Activated CD4-positive, alpha-beta memory T cell treated with anti-CD3 and anti-CD28 coated beads for 36 hours (primary cell): ENCODE measurements at regions not wholly inside any gene's neighbourhood (a gene's known extent, or its start where the extent isn't known, plus 50 kb on each side); places are given as distances from the start of the nearest gene placed in this dataset.
A peak's percentile ranks its signal among the peaks of the same experiment; 100 is the strongest.
"Not testable (repeated sequence)": the region's sequence is repeated elsewhere in the genome, so short reads cannot be mapped to it uniquely, and the experiment has no call there.

Experiments
- CTCF ChIA-PET: fragments of 350-600 bp; sonication (Branson Sonifier 250); formaldehyde crosslinking; loops from one replicate; lab custom pipeline; 2021; ENCODE audit warnings: antibody characterized with exemption, inconsistent platforms; lab: Charles Lee
- POLR2A ChIA-PET: fragments of 350-600 bp; sonication (Branson Sonifier 250); formaldehyde crosslinking; loops from one replicate; lab custom pipeline; 2021; ENCODE audit warnings: antibody characterized with exemption; lab: Charles Lee
- DNase-seq: peaks from one replicate; pipeline ENCODE4 v3.0.0-alpha.2; 2020
- H3K27ac Mint-ChIP-seq: one replicate; pipeline ENCODE4 v1.8.0; 2021; ENCODE audit warnings: mixed read lengths
- H3K27me3 Mint-ChIP-seq: one replicate; pipeline ENCODE4 v1.8.0; 2021; ENCODE audit warnings: mixed read lengths
- H3K36me3 Mint-ChIP-seq: one replicate; pipeline ENCODE4 v1.8.0; 2021; ENCODE audit warnings: mixed read lengths
- H3K4me1 Mint-ChIP-seq: one replicate; pipeline ENCODE4 v1.8.0; 2021; ENCODE audit warnings: low read depth, mixed read lengths
- H3K4me3 Mint-ChIP-seq: one replicate; pipeline ENCODE4 v1.8.0; 2021; ENCODE audit warnings: mild to moderate bottlenecking, mixed read lengths
- H3K9me3 Mint-ChIP-seq: one replicate; pipeline ENCODE4 v1.8.0; 2021; ENCODE audit warnings: mixed read lengths
- intact Hi-C: fragments of 100-400 bp; cut with micrococcal nuclease; formaldehyde crosslinking; loops from one replicate; pipeline ENCODE4 v1.15.1; 2023

DNA sequence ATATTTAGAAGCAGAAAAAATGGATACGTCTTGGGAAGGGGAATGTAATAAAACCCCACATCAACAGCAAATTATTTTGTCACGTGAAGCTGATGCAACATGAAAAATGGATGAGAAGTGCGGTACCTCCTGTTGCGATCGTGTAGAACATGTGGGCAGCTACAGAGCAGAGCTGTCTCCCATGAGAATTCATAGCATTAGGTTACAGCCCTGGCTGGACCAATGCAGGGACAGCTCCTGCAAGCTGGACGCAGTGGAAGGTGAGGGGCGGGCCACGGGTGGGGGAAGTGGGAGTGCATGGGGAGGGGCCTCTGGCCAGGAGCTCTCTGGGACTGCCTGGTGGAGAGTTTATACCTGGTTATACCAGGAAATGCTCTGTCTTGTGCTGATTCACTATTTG, 120.3 kb downstream of the GATA3 start:
- Mint-ChIP-seq H3K36me3 (no peaks in the 10 kb centered on the region), H3K9me3 (peaks cover 1% of the 10 kb centered on the region), H3K4me3 (no peak overlapping the region), H3K27ac (no peak overlapping the region), H3K27me3 (no peaks in the 10 kb centered on the region), H3K4me1 (no peaks in the 10 kb centered on the region)
- DNase-seq, result no peak
- intact Hi-C loops, result no loop called here
- ChIA-PET POLR2A (no interaction called here), CTCF (no interaction called here)

DNA sequence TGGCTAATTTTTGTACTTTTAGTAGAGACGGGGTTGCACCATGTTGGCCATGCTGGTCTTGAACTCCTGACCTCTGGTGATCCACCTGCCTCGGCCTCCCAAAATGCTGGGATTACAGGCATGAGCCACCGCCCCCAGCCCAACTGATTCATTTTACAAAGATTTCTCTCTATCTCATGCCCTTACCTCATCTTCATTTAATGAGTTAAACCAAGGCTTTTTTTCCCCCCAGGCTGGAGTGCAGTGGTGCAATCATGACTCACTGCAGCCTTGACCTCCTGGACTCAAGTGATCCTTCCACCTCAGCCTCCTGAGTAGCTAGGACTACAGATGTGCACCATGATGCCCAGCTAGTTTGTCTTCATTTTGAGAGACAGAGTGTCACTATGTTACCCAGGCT, 123.0 kb downstream of the GATA3 start:
- intact Hi-C loops, H3K4me3 Mint-ChIP-seq: not testable (repeated sequence)

DNA sequence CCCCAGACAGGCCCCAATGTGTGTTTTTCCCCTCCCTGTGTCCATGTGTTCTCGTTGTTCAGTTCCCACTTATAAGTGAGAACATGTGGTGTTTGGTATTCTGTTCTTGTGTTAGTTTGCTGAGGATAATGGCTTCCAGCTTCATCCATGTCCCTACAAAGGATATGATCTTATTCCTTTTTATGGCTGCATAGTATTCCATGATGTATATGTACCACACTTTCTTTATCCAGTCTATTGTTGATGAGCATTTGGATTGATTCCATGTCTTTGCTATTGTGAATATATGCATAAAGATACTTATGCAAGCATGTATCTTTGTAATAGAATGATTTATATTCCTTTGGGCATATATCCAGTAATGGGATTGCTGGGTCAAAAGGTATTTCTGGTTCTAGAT, 125.3 kb downstream of the GATA3 start:
- intact Hi-C loops, result loop anchor here (5.0 kb wide), 1 partner anchor 117 kb away; no protein-coding TSS in a partner anchor
- H3K4me3 Mint-ChIP-seq, H3K36me3 Mint-ChIP-seq, POLR2A ChIA-PET, DNase-seq, H3K27me3 Mint-ChIP-seq, H3K9me3 Mint-ChIP-seq, H3K27ac Mint-ChIP-seq, CTCF ChIA-PET: not testable (repeated sequence)
- H3K4me1 Mint-ChIP-seq, result peaks cover 21% of the 10 kb centered on the region

More for the DNA sequence above, 123.0 kb downstream of the GATA3 start:
- POLR2A ChIA-PET, H3K4me1 Mint-ChIP-seq, H3K27ac Mint-ChIP-seq, CTCF ChIA-PET, H3K27me3 Mint-ChIP-seq, H3K36me3 Mint-ChIP-seq, H3K9me3 Mint-ChIP-seq, DNase-seq: not testable (repeated sequence)

DNA sequence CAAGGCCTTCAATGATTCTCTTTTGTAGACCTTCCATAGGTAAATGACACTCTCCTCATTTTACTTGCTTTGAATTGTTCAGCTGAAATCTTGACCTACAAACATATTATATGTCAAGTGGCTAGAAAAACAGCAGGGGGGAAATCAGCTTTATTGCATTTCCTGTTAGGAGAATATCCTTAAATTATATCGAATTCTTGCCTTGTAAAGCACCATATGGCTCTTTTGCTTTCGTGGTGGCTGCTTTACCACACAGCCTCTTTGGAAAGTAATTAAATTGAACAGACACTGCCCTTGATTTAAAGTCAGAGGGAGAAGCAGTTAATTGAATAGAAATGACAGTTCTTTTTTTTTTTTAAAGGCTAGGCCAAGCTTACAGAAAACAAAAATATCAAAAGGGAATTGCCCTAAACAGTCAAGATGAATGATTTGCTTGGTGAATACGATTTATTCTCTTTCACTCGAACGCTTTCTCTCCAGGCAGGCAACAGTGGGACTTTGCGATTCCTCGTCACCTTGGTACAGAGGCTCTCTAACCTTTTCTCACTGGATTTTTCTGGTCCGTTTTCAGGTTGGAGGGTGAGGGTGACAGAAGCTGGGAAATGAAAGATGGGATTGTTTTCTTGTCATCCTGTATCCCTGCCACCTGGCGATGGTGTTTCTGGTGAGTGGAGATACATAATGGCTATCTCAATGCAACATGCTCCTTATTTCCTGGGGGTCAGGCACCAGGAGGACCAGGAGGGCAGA, 126.0 kb downstream of the GATA3 start:
- DNase-seq, result no peak
- Mint-ChIP-seq H3K4me1 (peaks cover 23% of the 10 kb centered on the region), H3K27me3 (no peaks in the 10 kb centered on the region), H3K27ac (no peak overlapping the region), H3K36me3 (no peaks in the 10 kb centered on the region), H3K9me3 (peaks cover 2% of the 10 kb centered on the region), H3K4me3 (no peak overlapping the region)
- intact Hi-C loops, result loop anchor here (5.0 kb wide), 1 partner anchor 118 kb away; no protein-coding TSS in a partner anchor
- ChIA-PET CTCF (no interaction called here), POLR2A (no interaction called here)

DNA sequence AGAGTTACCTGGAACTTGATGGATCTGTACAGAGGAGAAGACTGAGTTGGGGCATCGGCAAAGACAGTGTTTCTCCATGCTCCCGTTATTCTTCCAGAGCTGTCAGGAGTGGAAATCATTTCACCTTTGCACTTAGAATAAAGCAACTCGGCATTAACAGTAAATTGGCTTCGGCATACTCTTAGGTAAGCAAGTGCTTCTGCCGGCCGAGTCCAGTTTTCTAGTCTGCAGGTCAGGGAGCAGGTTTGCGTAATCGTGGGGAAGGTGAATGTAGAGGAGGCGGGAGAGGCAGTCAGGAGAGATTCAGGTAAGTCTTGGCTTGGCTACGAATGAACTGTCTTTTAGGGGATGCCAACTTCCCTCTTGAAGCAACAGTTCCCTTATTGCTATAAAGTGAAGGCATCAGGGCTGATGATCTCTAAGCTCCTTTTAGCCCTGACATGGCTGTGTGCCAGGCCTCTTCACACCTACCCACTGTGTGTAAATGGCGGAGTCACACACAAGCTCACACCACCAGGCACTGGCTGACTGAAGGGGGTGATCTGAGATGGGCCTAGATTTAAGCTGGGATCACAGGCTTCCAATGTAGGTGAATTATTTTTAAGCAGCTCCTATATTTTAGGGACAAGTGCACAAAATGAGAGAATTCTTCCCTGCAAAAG, 127.1 kb downstream of the GATA3 start:
- CTCF ChIA-PET, result interaction anchor here (0.7 kb wide), 1 partner anchor 129 kb away, joined by 3 read pairs; no protein-coding TSS in a partner anchor
- DNase-seq, result no peak
- Mint-ChIP-seq H3K9me3 (peaks cover 2% of the 10 kb centered on the region), H3K36me3 (no peaks in the 10 kb centered on the region), H3K27me3 (no peaks in the 10 kb centered on the region), H3K4me1 (peaks cover 23% of the 10 kb centered on the region), H3K27ac (no peak overlapping the region), H3K4me3 (no peak overlapping the region)
- POLR2A ChIA-PET, result no interaction called here
- intact Hi-C loops, result loop anchor here (5.0 kb wide), 1 partner anchor 119 kb away; no protein-coding TSS in a partner anchor

DNA sequence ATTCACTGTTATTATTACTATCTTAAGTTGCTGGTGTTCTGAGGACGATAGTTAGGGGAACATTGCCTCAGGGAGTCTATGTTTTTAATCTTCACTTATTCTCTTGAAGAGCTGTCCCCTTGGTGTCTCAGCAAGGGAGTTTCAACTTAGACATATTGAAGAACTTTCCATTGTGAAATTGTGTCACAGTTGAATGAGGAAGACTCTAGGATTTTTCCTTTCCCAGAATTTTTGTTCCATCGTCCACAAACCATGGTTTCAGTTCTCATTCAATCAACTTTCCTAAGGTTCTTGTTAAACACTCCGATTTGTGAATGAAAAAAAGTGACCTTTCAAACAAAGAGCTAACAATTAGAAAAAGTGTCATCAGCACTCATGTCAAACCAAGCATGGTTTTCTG, 128.3 kb downstream of the GATA3 start:
- Mint-ChIP-seq H3K36me3 (no peaks in the 10 kb centered on the region), H3K4me1 (peaks cover 23% of the 10 kb centered on the region), H3K27me3 (no peaks in the 10 kb centered on the region), H3K9me3 (peaks cover 2% of the 10 kb centered on the region), H3K27ac (peak overlapping the region; percentile 47), H3K4me3 (no peak overlapping the region)
- DNase-seq, result no peak
- ChIA-PET CTCF (interaction anchor here (0.9 kb wide), 1 partner anchor 130 kb away, joined by 3 read pairs; no protein-coding TSS in a partner anchor), POLR2A (interaction anchor here (0.9 to 1.2 kb wide), 2 partner anchors 116 to 150 kb away, joined by 3 read pairs; no protein-coding TSS in a partner anchor)
- intact Hi-C loops, result loop anchor here (1.0 to 5.0 kb wide), 2 partner anchors 46 to 121 kb away; no protein-coding TSS in a partner anchor

DNA sequence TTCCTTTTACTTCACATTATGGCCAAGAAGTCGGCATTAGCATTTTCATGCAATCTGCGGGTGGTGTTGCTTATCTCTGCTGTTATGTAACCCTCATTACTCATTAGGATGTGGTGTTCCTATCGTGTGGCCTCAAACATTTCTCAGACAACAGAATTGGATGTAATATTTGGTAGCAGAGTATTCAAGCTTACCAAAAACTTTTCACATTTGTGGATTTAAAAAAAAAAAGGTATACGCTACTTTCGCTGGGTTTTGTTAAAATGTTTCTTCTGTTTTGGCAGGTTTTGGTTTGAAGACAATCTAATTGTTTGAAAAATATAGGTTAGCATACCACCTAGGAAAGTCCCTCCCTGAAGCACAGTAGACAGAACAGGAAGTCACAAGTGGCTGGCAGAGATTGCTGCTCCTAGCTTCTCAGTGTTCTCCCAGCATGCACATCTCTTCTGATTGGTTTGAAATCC, 128.8 kb downstream of the GATA3 start:
- Mint-ChIP-seq H3K4me1 (peaks cover 23% of the 10 kb centered on the region), H3K4me3 (peak overlapping the region; percentile 0), H3K27ac (peak overlapping the region; percentile 47)

DNA sequence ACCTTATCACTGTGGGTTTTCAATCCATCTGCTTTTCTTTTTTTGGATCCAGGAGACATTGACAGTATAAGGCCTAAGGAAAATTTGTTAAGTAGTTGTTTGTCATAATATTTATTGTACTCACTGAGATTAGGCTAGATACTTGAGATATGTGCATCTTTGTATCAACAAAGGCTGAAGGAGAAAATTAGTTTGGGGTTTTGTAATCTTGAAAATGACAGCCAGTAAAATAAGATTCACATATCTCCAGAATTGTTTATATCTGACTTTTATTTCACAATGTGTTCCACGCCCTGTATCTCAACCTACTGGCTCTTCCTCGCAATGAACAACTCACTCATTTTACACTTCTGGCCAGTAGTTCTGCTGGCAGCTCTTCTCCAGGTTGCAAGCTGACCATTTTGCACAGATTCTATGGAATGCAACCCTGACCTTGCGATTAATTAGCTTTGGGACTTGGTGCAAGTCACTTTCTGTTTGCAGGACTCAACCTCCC, 132.7 kb downstream of the GATA3 start:
- peaks cover 27% of the 10 kb centered on the region for H3K4me1 Mint-ChIP-seq
- ChIA-PET POLR2A (no interaction called here), CTCF (no interaction called here)
- no peaks in the 10 kb centered on the region for H3K9me3 Mint-ChIP-seq
- H3K27ac Mint-ChIP-seq, result no peak overlapping the region
- intact Hi-C loops, result no loop called here
- no peaks in the 10 kb centered on the region for H3K36me3 Mint-ChIP-seq
- no peak overlapping the region for H3K4me3 Mint-ChIP-seq
- DNase-seq, result no peak
- peaks cover 3% of the 10 kb centered on the region for H3K27me3 Mint-ChIP-seq

More for the DNA sequence above, 128.8 kb downstream of the GATA3 start:
- Mint-ChIP-seq H3K27me3 (peaks cover 2% of the 10 kb centered on the region), H3K9me3 (peaks cover 2% of the 10 kb centered on the region), H3K36me3 (no peaks in the 10 kb centered on the region)
- POLR2A ChIA-PET, result interaction anchor here (0.9 to 1.2 kb wide), 2 partner anchors 117 to 149 kb away, joined by 3 read pairs; no protein-coding TSS in a partner anchor
- peak; percentile 36 for DNase-seq
- intact Hi-C loops, result loop anchor here (1.0 to 5.0 kb wide), 2 partner anchors 46 to 121 kb away; no protein-coding TSS in a partner anchor
- CTCF ChIA-PET, result interaction anchor here (0.6 to 0.9 kb wide), 2 partner anchors 30 to 130 kb away, joined by 3 to 4 read pairs; no protein-coding TSS in a partner anchor

DNA sequence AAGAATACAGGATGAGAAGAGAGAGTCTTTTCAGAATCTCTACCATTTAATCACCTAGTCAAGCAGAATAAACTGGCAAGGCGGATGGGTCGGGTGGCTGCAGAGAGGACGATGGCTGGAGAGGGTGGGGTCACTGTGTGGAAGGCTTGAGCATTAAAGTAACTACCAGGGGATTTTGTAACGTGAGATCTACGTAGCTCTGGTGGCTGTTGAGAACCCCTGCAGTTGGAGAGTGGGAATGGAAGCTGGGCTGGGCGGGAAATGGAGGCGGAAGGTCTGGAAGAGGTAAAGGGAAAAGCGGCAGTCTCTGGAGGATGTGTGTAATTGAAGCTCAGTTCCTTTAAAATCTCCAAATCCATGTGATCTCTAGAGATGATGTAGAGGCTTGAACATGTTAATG, 135.0 kb downstream of the GATA3 start:
- Mint-ChIP-seq H3K36me3 (no peaks in the 10 kb centered on the region), H3K4me3 (no peak overlapping the region), H3K9me3 (no peaks in the 10 kb centered on the region), H3K4me1 (peaks cover 11% of the 10 kb centered on the region), H3K27ac (no peak overlapping the region), H3K27me3 (peaks cover 3% of the 10 kb centered on the region)
- ChIA-PET CTCF (no interaction called here), POLR2A (no interaction called here)
- DNase-seq, result no peak
- intact Hi-C loops, result no loop called here

DNA sequence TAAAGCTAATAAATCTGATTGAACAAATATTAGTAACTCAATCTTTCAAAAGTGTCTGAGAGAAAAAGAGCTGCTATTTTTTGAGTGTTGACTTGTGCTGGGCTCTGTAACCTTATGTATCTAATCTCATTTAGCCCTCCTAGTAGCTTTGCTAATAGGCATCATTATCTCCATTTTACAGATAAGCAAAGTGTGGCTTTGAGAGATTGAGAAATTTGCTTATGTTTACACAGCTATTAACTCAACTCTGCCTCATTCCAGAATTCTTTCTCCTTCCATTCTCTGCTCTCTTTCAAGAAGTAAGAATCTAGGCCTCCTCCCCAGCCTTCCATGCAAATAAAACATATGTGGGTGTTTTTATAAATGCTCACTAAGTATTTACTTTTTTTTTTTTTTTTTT, 137.8 kb downstream of the GATA3 start:
- no peak overlapping the region for H3K27ac Mint-ChIP-seq
- no peaks in the 10 kb centered on the region for H3K36me3 Mint-ChIP-seq
- intact Hi-C loops, result no loop called here
- CTCF ChIA-PET, result interaction anchor here (0.6 kb wide), 2 partner anchors 20 to 24 kb away, joined by 3 to 4 read pairs; no protein-coding TSS in a partner anchor
- POLR2A ChIA-PET, result no interaction called here
- peaks cover 3% of the 10 kb centered on the region for H3K27me3 Mint-ChIP-seq
- H3K4me3 Mint-ChIP-seq, result no peak overlapping the region
- peaks cover 8% of the 10 kb centered on the region for H3K4me1 Mint-ChIP-seq
- no peaks in the 10 kb centered on the region for H3K9me3 Mint-ChIP-seq
- DNase-seq, result no peak

DNA sequence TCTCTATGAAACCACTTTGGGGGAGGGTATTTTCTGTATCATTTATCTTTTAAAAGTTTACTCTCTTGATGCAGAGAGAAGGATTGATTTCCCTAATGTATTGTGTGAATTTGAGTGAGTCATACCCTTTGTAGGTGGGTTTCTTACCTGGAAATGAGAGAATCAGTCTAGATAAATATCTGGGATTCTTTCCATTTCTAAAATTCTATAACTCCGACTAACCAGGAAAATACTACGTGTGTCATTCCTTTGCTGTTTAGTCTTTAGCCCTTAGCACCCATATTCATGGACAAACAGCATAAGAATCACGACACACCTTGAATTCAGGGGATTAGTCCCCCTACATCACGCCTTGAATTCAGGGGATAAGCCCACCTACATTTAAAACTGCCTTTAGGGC, 139.1 kb downstream of the GATA3 start:
- Mint-ChIP-seq H3K4me3 (no peak overlapping the region), H3K36me3 (no peaks in the 10 kb centered on the region), H3K27me3 (no peaks in the 10 kb centered on the region), H3K4me1 (peaks cover 8% of the 10 kb centered on the region), H3K9me3 (no peaks in the 10 kb centered on the region), H3K27ac (no peak overlapping the region)
- DNase-seq, result no peak
- ChIA-PET POLR2A (no interaction called here), CTCF (no interaction called here)
- intact Hi-C loops, result no loop called here

DNA sequence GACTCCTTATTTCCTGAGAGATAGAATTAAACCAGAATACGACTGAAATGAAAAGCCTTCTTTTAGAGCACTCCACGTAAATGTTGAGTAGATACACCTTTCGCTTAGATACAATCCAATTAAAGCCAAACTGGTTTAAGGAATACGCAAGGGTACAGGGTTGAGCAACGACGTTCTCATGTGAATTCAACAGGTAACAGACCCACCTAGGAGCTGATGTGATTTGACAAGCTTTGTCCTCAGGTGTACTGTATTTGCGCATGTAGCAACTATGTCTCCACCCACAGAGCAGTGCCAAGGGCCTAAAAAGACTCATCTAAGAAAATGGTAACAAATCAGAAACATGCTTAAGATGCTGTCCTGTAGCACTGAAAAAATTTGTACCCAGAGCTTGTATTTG, 139.6 kb downstream of the GATA3 start:
- CTCF ChIA-PET, result no interaction called here
- POLR2A ChIA-PET, result no interaction called here
- no peaks in the 10 kb centered on the region for H3K36me3 Mint-ChIP-seq

More for the DNA sequence above, 139.6 kb downstream of the GATA3 start:
- intact Hi-C loops, result no loop called here
- Mint-ChIP-seq H3K27me3 (no peaks in the 10 kb centered on the region), H3K9me3 (no peaks in the 10 kb centered on the region), H3K4me3 (no peak overlapping the region), H3K4me1 (peaks cover 6% of the 10 kb centered on the region), H3K27ac (no peak overlapping the region)
- DNase-seq, result no peak
